NCI-H226 (cell line): ENCODE measurements at regions not wholly inside any gene's neighbourhood (a gene's known extent, or its start where the extent isn't known, plus 50 kb on each side); places are given as distances from the start of the nearest gene placed in this dataset.

Experiments used
- DNase-seq: peaks from one replicate; pipeline ENCODE4 v3.0.0-alpha.2; 2015

DNA sequence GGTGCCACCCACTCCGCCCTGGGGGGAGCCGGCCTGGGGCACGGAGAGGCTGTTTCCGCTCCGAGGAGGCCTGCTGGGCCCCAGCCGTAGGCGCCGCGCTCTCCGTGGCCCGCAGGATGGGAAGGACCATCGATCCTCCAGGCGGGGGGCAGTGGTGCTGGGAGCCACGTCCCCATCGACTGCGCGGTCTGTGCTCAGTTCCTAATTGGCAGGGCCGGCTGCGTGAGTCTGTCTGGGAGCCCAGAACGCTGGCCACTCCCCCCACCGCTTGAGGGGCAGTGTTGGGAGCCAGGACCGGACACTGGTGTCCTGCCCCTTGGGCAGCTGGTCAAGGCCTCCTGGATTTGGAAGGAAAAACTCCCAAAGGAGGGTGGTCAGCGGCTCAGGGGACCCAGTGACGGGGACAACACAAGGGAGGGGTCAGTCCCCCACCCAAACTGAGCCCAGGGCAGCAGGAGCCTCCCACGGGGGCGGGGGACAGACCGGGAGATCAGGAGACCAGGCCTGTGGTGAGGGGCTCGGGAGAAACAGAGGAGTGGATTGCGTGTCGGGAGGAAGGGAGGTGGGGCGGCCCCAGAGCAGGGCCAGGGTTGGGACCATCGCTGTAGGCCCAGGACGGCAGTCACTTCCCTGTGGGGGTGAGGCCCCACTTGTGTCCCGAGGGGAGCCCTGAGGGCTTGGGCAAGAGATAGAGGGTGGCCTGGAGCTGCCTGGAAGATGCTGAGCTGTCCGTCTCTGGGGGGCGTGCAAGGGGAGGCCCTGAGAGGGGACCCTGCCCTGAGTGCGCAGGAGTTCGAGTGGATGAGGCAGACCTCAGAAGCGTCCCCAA lies 89.0 kb downstream of the UNCX start:
- no peak for DNase-seq

DNA sequence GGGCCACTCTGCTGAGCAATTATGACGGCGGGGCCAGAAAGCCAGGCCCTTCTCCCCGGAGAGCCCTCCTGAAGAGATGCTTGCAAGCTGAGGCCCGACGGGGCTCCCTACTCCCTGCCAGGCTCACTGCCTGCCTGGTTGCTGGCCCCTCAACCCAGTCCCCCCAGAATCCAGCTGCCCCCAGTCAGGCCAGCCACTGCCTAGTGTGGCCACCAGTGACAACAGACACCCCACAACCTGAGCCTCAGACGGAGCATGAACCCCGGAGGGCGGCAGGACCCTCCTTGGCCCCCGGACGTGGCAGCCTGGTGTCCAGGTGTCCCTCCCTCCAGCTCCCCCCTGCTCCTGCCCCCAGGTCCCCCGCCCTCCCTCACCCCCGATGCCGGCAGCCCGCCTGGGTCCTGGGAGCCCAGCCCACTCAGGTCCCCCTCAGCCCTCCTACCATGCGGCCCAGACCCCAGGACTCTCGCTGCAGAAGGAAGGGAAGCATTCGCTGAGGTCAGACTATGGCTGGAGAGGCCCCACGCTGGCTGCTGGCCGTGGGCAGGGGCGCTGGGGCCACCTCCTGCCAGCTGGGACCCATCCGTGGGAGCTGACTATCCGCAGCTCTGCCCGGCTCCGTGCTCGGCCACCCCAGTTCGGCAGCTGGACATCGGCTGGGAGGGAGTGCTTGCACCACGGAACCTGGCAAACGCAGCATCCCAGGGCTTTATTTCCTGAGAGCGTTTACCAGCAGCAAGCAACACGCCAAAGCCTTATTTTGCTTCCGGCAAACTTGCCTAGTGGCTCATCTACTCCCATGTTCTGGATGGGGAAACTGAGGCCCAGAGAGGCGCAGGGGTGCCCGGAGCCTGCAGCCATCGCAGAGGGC lies 89.8 kb downstream of the UNCX start:
- no peak for DNase-seq

DNA sequence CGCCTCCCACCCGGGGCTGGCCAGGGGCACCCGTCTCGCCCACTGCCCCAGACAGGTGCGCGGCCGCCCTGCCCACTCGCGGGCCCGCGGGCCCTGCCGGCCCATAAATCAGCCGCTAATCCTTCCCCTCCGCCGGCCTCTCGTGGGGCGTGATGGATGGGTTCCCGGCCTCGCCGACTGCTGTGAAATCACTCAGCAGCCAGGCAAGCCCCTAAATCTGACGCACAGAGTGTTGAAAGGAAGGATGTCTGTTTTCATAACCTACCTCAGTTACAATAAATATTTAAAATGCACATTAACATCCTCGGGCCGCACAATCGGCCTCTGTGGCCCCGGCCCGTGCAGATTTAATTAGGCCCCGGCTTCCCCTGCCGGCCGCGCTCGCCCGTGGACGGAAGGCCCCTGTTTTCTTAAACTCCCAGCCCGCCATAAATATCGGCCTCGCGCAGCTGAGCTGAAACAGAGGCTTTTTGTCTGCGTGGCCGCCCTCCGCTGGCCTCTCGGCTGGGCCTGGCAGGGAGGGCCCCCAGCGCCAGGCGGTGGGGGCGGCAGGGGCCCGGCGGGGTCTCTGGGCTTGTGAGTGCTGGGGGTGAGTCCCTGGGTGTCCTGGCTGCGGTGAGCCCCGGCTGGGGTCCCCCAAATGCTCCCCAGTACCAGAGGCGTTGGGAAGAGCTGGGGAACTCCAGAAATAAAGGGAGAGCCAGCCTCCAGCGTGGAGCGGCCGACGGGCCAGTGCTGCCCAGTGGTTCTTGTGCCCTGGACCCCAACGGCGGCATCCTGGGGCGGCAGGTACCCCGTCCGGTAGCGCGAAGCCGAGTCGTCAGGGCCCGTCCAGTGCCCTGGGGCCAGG lies 90.7 kb downstream of the UNCX start:
- no peak for DNase-seq

DNA sequence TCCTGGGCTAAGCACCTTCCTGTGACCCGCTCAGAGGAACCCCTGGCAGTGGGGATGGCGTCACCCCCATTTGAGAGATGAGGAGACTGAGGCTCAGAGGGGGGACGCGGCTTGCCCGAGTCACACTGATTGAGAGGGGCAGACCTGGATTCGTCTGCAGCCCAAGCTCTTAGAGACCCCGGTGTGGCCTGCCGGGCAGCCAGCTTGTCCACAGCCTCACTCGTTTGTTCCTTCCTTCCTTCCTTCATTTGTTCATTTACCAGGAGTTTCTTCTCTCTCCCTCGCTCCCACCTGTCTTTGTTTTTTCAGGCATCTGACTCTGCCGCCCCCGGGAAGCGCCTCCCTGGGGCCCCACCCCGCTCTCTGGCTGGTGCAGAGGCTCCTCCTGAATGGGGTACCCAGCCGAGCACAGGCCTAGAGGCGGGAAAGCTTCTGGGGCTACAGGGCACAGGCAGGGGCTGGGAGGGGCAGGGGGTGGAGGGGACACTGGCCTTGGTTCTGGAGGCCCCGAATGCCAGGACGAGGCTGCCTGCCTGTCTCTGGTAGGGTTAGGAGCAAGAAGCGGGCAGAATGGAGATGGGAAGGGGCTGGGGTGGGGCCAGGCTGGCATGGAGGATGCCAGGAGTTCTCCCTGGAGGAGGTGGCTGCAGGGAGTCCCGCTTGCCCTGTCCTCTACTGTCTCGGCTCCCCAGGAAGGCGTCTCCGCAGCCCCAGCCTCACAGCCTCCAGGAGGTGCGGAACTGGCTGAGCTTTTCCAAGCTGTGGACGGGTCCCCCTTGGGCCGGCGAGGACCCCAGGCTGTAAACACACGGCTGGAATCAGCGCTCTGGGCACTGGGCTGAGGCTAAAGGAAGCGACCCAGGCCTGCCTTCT lies 91.6 kb downstream of the UNCX start:
- DNase-seq: no peak

DNA sequence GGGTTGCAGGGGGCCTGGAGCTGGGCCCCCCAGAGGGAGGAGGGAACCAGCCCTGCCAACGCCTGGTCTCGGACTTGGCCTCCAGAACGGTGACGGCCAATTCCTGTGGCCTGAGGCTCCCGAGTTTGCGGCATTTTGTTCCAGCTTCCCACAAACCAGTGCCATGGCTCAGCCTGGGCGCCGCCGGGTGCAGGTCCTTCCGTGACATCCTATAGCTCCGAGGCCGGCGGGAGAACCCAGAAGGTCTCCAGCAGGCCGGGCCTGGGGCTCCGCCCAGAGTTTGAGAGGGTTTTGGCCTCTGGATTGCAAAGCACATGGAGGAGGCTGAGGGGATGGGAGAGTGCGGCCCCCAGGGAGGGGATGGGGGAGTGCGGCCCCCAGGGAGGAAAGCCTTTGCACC lies 92.6 kb downstream of the UNCX start:
- no peak for DNase-seq

DNA sequence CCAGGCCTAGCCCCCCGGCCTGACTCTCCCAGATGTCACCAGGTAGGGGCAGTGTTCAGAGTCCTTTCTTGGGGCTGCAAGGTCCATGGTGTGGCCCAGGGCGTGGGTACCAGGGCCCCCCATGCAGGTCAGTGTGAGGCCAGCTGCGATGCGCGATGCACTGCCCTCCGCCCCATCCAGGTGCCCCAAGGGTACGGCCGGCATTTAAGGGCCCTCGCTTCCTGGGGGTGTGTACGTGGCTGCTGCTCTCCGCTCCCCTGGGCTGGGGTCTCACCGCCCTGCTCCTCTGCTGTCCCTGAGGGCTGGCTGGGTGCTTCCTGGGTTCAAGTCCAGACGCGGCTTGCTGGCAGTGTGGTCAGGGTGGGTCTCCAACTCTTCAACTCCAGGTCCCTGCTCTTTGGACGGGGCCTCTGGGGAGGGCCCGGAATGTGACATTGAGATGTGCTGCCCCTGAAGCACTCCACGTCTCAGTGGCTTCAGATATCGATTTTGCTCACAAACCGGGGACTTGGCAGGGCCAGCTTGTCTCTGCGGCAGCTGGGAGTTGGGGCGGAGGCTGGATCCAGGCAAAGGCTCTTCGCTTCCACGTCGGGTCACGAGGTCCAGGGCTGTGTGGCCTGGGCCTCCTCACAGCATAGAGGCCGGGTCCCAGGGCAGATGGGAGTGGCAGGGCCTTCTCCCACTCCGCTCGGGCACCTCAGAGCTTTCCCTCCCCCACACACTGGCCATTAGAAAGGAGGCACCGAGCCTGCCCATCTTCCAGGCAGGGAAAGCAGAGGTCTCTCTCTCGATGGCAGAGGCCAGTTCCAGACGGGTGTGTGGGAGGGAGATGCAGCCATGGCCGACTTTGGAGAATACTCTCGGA lies 93.2 kb downstream of the UNCX start:
- DNase-seq: no peak

DNA sequence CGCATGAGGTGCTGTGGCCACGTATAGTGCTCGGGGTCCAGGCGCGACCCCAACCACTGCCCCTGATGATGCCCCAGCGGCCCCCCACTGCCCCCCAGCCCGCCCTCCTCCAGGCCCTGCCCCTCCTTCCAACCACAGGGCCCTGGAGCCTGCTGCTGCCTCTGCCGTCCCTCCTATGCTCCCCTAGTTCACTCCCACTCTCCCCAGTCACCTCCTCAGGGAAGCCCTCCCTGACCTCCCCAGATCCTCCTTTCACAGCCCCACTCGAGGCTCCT lies 93.8 kb downstream of the UNCX start:
- no peak for DNase-seq

DNA sequence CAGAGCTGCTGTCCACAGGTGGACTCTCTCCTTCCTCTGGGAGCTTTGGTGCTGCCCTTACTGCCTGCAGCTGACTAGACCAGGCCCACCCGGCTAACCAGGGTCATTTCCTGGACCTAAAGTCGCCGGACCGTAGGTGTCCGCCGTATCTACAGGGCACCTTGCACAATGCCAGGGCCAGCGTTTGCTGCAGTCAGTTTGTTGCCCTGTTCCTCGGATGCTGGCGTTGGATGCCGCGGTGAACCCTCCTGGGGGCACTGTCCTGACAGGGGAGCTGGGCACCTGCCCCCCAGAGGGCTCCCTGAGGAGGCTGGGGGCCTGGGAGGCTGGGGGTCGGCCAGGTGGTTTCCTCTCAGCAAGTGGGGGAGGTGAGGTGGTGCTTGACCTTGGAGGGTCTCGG lies 96.6 kb downstream of the UNCX start:
- DNase-seq: no peak

DNA sequence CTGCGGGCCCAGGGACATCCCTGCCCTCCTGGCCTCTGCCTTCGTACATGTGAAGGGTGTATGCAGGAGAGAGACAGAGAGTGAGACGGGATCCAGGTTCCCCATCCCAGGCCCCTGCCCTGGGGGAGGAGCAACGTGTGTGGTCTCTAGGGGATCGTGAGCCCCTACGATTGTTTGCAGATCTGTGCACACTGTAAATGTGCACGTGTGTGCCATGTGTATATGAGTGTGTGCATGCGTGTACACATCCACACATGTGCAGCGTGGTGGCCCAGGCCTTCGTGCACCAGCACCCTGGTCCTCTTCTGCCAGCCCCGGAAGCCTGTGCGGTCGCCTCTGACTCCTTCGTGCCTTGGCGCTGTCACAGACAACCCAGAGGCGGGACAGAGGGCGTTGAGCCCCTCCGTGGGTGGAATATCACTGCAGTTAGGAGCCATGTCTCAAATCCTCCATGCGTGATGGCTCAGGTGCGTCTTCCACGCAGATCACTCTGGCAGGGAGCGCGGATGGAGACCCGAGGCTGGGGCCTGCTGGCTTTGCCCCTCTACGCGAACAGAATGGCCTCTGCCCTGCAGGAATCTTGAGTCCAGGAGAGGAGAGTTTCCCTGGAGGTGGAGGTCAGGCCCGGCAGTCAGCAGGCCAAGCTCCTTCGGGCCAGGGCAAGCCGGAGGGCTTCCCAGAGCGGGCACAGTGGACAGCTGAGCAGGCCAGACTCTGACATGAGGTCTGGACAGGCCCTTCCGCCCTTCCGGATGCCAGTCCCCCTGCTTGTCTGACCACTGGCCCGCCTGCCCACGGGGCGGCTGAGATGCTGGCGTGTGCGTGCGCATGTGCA lies 97.5 kb downstream of the UNCX start:
- DNase-seq: no peak

DNA sequence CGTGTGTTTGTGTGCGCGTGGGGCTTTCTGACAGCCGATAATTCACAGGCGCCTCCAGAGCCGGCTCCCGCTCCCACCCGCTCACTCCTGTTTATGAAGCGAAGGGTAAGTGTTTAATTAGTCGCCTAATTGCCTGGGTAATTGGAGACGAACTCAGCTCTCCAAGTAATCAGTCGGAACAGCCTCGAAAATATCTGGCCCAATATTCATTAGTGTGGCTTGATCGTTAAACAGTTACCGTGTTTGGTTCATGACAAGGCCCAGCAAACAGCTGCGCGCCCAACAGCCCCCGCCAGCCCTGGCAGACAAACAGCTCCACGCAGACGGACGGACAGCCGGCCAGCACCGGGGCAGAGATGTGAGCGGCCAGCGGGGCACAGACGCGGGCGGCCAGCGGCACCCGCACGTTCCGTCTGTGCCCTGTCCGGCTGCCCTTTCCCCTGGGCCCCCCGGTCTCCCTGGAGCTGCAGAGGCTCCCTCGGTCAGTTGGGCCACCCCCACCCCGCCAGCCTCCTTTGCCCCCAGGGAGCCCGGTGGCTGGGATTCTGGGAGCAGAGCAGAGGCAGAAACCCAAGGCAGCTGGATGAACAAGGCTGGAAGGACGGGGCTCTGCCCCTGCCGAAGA lies 98.2 kb downstream of the UNCX start:
- no peak for DNase-seq

DNA sequence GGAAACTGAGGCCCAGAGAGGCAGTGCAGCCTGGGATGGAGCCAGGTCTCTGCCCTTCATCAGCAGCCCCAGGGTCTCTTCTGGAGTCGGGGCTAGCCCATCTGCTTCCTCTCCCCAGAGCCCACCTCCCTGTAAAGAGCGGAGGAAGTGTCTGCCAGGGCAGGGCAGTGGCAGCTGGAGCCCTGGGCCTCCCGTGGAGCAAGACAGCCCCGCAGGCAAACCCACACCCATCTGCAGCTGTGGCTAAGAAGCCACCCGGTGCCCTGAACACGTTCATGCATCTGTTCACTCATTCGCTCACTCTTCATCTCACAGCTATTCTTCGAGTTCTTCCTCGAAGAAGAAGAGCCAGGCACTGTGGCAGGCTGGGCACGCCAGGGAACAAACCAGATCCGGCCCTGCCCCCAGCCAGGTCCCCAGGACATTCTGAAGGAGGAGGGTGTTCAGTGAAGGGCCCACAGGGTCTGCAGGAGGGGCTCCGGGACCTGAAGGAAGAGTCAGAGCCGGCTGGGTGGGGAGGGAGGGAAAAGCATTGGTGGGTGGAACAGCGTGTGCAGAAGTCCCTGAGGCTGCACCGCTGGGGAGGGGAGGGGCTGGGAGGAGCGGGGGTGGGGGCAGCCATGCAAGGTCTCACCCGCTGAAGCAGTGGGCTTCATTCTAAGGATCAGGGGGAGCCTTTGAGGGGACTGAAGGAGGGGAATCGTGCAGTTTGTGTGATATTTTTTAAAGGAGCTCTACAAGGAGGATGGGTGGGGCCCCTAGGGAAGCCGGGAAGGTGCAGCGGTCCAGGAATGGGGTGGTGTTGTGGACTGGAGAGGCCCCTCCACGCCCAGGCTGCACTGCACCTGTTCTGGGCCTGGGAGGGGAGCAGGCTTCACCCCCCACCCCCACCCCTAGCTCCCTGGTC lies 99.1 kb downstream of the UNCX start:
- no peak for DNase-seq

DNA sequence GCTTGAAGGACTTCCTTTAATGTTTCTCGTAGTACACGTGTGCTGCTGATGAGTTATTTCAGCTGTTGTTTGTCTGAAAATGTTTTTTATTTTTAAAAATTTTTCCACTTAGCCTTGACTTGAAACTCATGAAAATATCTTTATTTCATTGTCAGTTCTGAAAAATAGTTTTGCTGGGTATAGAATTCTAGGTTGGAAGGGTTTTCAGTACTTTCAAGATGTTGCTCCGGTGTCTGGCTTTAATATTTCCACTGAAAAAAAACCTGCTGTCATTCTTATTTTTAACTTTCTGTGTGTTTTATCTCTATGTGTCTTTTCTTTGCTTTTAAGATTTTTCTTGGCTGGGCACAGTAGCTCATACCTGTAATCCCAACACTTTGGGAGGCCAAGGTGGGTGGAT lies 103.8 kb downstream of the UNCX start:
- DNase-seq: no peak

DNA sequence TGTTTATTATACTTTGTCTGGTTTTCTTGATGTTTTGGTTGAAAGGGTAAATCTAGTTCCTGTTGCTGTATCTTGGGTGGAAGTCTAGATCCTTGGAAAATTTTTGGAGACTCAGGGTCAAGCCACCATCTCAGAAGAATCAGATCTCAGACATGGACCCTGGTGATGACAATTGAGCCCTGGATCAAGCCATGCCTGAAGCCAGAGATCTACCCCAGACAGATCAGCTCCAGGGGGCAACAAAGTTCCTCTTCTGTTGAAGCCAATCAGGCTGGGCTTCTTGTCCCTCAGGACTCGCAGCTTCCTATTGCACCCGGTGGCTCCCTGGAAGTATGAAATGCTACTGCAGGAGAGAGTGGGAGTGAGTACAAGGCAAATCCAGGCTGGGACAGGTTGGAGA lies 106.9 kb downstream of the UNCX start:
- no peak for DNase-seq

DNA sequence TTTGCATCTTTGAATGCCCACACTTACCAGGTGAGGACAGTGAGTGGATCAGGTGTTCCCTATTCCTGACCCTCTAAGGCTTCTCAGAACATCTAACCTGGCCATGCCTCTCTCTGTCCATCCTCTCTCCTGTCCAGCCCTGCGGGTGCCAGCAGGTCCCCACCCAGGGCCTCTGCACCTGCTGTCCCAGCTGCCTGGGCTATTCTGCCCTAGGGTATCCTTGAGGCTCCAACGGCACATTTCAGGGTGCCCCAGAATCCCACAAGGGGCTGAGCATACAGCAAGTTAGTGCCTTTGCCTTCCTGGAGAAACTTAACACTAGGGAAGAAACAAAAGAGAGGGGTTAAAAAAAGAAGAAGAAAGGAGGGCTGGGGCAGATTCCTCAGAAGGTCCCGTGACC lies 107.4 kb downstream of the UNCX start:
- DNase-seq: no peak

DNA sequence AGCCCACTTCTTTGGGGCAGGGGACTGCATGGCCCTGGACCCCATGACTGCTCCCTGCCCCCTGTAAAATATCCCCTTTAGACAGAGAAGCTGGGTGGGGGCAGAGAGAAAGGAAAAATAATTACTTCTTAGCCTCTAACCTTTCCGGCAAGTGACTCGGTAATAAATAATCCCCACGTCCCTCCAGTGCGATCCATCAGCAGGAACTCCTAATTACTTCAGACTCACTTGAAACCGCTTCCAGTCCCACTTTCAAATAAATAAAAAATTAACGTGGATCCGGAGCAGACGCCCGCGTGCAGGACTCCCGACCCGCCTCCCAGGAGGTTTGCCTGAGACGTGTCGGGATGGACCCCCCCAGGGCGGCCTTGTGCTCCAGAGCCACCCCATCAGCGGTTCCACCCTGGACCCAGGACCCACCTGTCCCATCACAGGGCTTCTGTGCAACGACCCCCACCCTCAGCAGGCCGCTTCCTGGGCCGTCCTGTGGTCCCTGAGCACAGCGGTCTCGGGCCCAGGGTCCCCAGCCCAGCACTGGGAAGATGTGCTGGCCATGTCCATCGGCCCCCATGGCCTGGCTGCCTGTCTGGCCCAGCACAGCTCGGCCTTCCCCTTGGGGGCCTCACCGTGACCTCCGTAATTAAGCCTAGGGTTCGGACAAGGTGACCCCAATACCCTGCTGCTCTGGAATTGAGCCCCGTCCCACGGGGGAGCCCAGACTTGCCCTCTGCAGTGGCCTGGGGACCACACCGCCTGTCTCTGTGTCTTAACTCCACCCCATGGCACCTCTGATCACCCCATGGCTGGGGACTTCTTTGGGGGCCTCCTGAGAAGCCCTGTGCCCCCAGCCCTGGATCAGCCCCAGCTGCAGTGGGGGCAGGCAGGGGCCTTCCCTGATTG lies 108.0 kb downstream of the UNCX start:
- DNase-seq: no peak

DNA sequence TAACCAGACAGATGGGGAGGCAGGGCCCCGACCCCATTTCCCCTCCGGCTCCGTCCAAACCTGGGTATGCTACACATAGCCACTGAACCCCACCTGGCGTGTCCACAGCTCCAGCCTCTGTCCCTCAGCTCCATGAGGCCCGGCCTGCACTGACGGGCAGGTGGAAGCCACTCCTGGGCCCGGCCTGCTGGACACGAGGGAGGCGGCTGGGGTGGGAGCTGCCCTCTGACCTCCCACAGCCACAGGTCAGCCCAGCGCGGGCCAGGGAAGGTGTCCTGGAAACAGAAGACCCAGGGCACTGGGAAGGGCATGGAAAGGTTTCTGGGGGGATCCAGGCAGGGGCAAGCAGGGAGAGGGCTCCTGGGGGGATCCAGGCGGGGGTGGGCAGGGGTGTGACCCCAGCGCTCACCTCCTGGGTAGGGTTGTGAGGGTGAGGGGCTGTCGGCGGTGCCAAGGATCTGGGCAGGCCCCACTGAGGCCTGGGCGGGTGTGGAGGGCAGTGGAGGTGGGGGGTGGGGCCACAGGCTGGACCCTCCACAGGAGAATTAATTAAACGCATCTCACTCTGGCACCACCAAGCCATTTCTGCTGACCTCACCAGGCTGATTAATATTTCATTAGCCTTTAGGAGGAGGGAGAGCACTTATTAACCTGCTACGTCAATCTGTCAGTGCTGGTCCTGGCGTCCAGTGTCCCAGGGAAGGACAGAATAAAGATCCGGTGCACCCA lies 108.9 kb downstream of the UNCX start:
- no peak for DNase-seq

DNA sequence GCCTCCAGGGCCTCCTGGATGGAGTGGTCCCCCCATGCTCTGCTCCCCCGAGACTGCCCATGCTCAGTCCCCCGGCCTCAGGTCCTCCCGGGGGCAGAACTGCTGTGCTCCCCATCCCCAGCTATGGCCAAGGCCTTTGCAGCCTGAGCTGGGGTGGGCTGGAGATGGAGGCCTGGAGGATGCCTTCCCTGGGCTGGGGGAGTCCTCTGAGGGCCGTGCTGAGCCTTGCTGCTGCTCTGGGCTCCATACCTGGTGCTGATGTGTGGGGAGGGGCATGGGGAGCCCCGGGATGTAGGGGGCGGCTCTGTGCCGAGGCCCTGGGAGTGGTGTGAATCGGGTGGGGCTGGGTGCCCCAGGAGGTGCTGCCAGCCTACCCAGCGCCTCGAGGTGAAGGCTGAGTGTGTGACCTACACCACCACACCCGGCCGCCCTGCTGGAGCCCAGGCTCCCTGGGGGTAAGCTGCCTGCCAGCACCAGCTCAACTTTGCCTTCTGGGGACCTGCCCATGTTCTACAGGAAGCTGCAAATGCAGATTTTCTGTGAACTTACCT lies 109.5 kb downstream of the UNCX start:
- no peak for DNase-seq
